ENCODE measurements at regions not wholly inside any gene's neighbourhood (a gene's known extent, or its start where the extent isn't known, plus 50 kb on each side); places are given as distances from the start of the nearest gene placed in this dataset.

- Histone ChIP-seq H3K4me3 (ENCODE audit: insufficient read depth in 1 of 2, low read depth in 1 of 2, low read length in 2 of 2) (no peak overlapping the region), H4K8ac (ENCODE audit: low read length) (no peak overlapping the region), H3K36me3 (ENCODE audit: control insufficient read depth in 1 of 2, insufficient read depth in 2 of 2, low read depth in 1 of 2, low read length in 2 of 2) (no peaks in the 10 kb centered on the region), H3K9ac (ENCODE audit: low read length) (no peak overlapping the region), H4K91ac (ENCODE audit: low read length) (no peak overlapping the region), H3K27me3 (ENCODE audit: control insufficient read depth in 1 of 2, insufficient read depth in 1 of 2, low read length in 2 of 2) (no peaks in the 10 kb centered on the region), H2BK12ac (ENCODE audit: low read length in 2 of 2) (no peak overlapping the region), H3K9me3 (ENCODE audit: control insufficient read depth, low read length) (no peaks in the 10 kb centered on the region), H3K23ac (ENCODE audit: low read length in 2 of 2) (no peak overlapping the region), H2BK5ac (ENCODE audit: low read depth, low read length, poor library complexity, severe bottlenecking) (no peak overlapping the region), H2AFZ (ENCODE audit: low read depth, low read length) (no peak overlapping the region), H3K4me2 (ENCODE audit: low read length, poor library complexity, severe bottlenecking) (no peak overlapping the region), H2AK5ac (ENCODE audit: low read length, severe bottlenecking) (no peak overlapping the region), H3K18ac (ENCODE audit: low read depth in 1 of 2, low read length in 2 of 2) (no peak overlapping the region), H2BK120ac (ENCODE audit: low read depth, low read length) (no peak overlapping the region), H3K27ac (ENCODE audit: low read length, poor library complexity, severe bottlenecking) (no peak overlapping the region), H3K4me1 (ENCODE audit: control insufficient read depth, insufficient read depth, low read depth, low read length) (no peaks in the 10 kb centered on the region), H3K14ac (ENCODE audit: low read length in 2 of 2) (no peak overlapping the region), H2BK15ac (ENCODE audit: low read depth, poor library complexity, severe bottlenecking) (no peak overlapping the region), H3K4ac (ENCODE audit: low read depth in 1 of 2, low read length in 2 of 2) (no peak overlapping the region), H3K79me1 (replicated peaks; ENCODE audit: low read length, poor library complexity, severe bottlenecking) (no peaks in the 10 kb centered on the region)
- WGBS = no CpG with 5 or more reads among the region's 1 CpG
- DNase-seq = no peak
Observed at GRCh38 chr2:220356076-220356475, 728.6 kb downstream of the SLC4A3 start.

GRCh38 chr2:220365023-220365422, 737.6 kb downstream of the SLC4A3 start:
- no peaks in the 10 kb centered on the region for H3K4me1 ChIP-seq (ENCODE audit: control insufficient read depth, insufficient read depth, low read depth, low read length)
- H3K14ac ChIP-seq (ENCODE audit: low read length in 2 of 2) = no peak overlapping the region
- no peak overlapping the region for H2BK5ac ChIP-seq (ENCODE audit: low read depth, low read length, poor library complexity, severe bottlenecking)
- no peaks in the 10 kb centered on the region for H3K9me3 ChIP-seq (ENCODE audit: control insufficient read depth, low read length)
- no peak overlapping the region for H4K8ac ChIP-seq (ENCODE audit: low read length)
- DNase-seq = no peak
- H3K23ac ChIP-seq (ENCODE audit: low read length in 2 of 2) = no peak overlapping the region
- H3K4ac ChIP-seq (ENCODE audit: low read depth in 1 of 2, low read length in 2 of 2) = no peak overlapping the region
- H3K27me3 ChIP-seq (ENCODE audit: control insufficient read depth in 1 of 2, insufficient read depth in 1 of 2, low read length in 2 of 2) = no peaks in the 10 kb centered on the region
- H4K91ac ChIP-seq (ENCODE audit: low read length) = no peak overlapping the region
- no peak overlapping the region for H2BK120ac ChIP-seq (ENCODE audit: low read depth, low read length)
- H3K27ac ChIP-seq (ENCODE audit: low read length, poor library complexity, severe bottlenecking) = no peak overlapping the region
- no peak overlapping the region for H3K4me2 ChIP-seq (ENCODE audit: low read length, poor library complexity, severe bottlenecking)
- WGBS = 60% methylated on average over 1 of the region's 2 CpGs
- no peaks in the 10 kb centered on the region for H3K36me3 ChIP-seq (ENCODE audit: control insufficient read depth in 1 of 2, insufficient read depth in 2 of 2, low read depth in 1 of 2, low read length in 2 of 2)
- no peak overlapping the region for H2AFZ ChIP-seq (ENCODE audit: low read depth, low read length)
- H3K18ac ChIP-seq (ENCODE audit: low read depth in 1 of 2, low read length in 2 of 2) = no peak overlapping the region
- no peak overlapping the region for H3K9ac ChIP-seq (ENCODE audit: low read length)
- H2BK12ac ChIP-seq (ENCODE audit: low read length in 2 of 2) = no peak overlapping the region
- H3K4me3 ChIP-seq (ENCODE audit: insufficient read depth in 1 of 2, low read depth in 1 of 2, low read length in 2 of 2) = no peak overlapping the region
- H3K79me1 ChIP-seq (replicated peaks; ENCODE audit: low read length, poor library complexity, severe bottlenecking) = no peaks in the 10 kb centered on the region
- H2BK15ac ChIP-seq (ENCODE audit: low read depth, poor library complexity, severe bottlenecking) = no peak overlapping the region
- H2AK5ac ChIP-seq (ENCODE audit: low read length, severe bottlenecking) = no peak overlapping the region

GRCh38 chr2:220366765-220367164, 739.3 kb downstream of the SLC4A3 start:
- H3K79me1 ChIP-seq (replicated peaks; ENCODE audit: low read length, poor library complexity, severe bottlenecking) = no peaks in the 10 kb centered on the region
- H2AK5ac ChIP-seq (ENCODE audit: low read length, severe bottlenecking) = no peak overlapping the region
- no CpG with 5 or more reads among the region's 1 CpG for WGBS
- no peak overlapping the region for H3K14ac ChIP-seq (ENCODE audit: low read length in 2 of 2)
- H3K18ac ChIP-seq (ENCODE audit: low read depth in 1 of 2, low read length in 2 of 2) = no peak overlapping the region
- H3K23ac ChIP-seq (ENCODE audit: low read length in 2 of 2) = no peak overlapping the region
- H2BK5ac ChIP-seq (ENCODE audit: low read depth, low read length, poor library complexity, severe bottlenecking) = no peak overlapping the region
- H3K9me3 ChIP-seq (ENCODE audit: control insufficient read depth, low read length) = no peaks in the 10 kb centered on the region
- H3K9ac ChIP-seq (ENCODE audit: low read length) = no peak overlapping the region
- no peak overlapping the region for H3K27ac ChIP-seq (ENCODE audit: low read length, poor library complexity, severe bottlenecking)
- no peak overlapping the region for H2BK12ac ChIP-seq (ENCODE audit: low read length in 2 of 2)
- no peak overlapping the region for H3K4ac ChIP-seq (ENCODE audit: low read depth in 1 of 2, low read length in 2 of 2)
- H3K36me3 ChIP-seq (ENCODE audit: control insufficient read depth in 1 of 2, insufficient read depth in 2 of 2, low read depth in 1 of 2, low read length in 2 of 2) = no peaks in the 10 kb centered on the region
- no peaks in the 10 kb centered on the region for H3K27me3 ChIP-seq (ENCODE audit: control insufficient read depth in 1 of 2, insufficient read depth in 1 of 2, low read length in 2 of 2)
- no peak overlapping the region for H2AFZ ChIP-seq (ENCODE audit: low read depth, low read length)
- no peak overlapping the region for H4K91ac ChIP-seq (ENCODE audit: low read length)
- no peak overlapping the region for H2BK120ac ChIP-seq (ENCODE audit: low read depth, low read length)
- H3K4me2 ChIP-seq (ENCODE audit: low read length, poor library complexity, severe bottlenecking) = no peak overlapping the region
- no peak for DNase-seq
- H3K4me3 ChIP-seq (ENCODE audit: insufficient read depth in 1 of 2, low read depth in 1 of 2, low read length in 2 of 2) = no peak overlapping the region
- H3K4me1 ChIP-seq (ENCODE audit: control insufficient read depth, insufficient read depth, low read depth, low read length) = no peaks in the 10 kb centered on the region
- no peak overlapping the region for H4K8ac ChIP-seq (ENCODE audit: low read length)
- no peak overlapping the region for H2BK15ac ChIP-seq (ENCODE audit: low read depth, poor library complexity, severe bottlenecking)

- no peak overlapping the region for H2BK12ac ChIP-seq (ENCODE audit: low read length in 2 of 2)
- no peak overlapping the region for H3K4ac ChIP-seq (ENCODE audit: low read depth in 1 of 2, low read length in 2 of 2)
- H3K4me3 ChIP-seq (ENCODE audit: insufficient read depth in 1 of 2, low read depth in 1 of 2, low read length in 2 of 2) = no peak overlapping the region
- no peak overlapping the region for H2BK5ac ChIP-seq (ENCODE audit: low read depth, low read length, poor library complexity, severe bottlenecking)
- no peak for DNase-seq
- H3K36me3 ChIP-seq (ENCODE audit: control insufficient read depth in 1 of 2, insufficient read depth in 2 of 2, low read depth in 1 of 2, low read length in 2 of 2) = no peaks in the 10 kb centered on the region
- H2BK15ac ChIP-seq (ENCODE audit: low read depth, poor library complexity, severe bottlenecking) = no peak overlapping the region
- H4K91ac ChIP-seq (ENCODE audit: low read length) = no peak overlapping the region
- H2AFZ ChIP-seq (ENCODE audit: low read depth, low read length) = no peak overlapping the region
- H3K4me2 ChIP-seq (ENCODE audit: low read length, poor library complexity, severe bottlenecking) = no peak overlapping the region
- no peak overlapping the region for H4K8ac ChIP-seq (ENCODE audit: low read length)
- H3K27ac ChIP-seq (ENCODE audit: low read length, poor library complexity, severe bottlenecking) = no peak overlapping the region
- H3K27me3 ChIP-seq (ENCODE audit: control insufficient read depth in 1 of 2, insufficient read depth in 1 of 2, low read length in 2 of 2) = no peaks in the 10 kb centered on the region
- no peak overlapping the region for H3K18ac ChIP-seq (ENCODE audit: low read depth in 1 of 2, low read length in 2 of 2)
- H2BK120ac ChIP-seq (ENCODE audit: low read depth, low read length) = no peak overlapping the region
- H3K4me1 ChIP-seq (ENCODE audit: control insufficient read depth, insufficient read depth, low read depth, low read length) = no peaks in the 10 kb centered on the region
- H3K79me1 ChIP-seq (replicated peaks; ENCODE audit: low read length, poor library complexity, severe bottlenecking) = no peaks in the 10 kb centered on the region
- no peak overlapping the region for H3K23ac ChIP-seq (ENCODE audit: low read length in 2 of 2)
- H3K14ac ChIP-seq (ENCODE audit: low read length in 2 of 2) = no peak overlapping the region
- H2AK5ac ChIP-seq (ENCODE audit: low read length, severe bottlenecking) = no peak overlapping the region
- H3K9me3 ChIP-seq (ENCODE audit: control insufficient read depth, low read length) = no peaks in the 10 kb centered on the region
- H3K9ac ChIP-seq (ENCODE audit: low read length) = no peak overlapping the region
Observed at GRCh38 chr2:220370764-220371163, 743.3 kb downstream of the SLC4A3 start.

Data from mesenchymal stem cell (in vitro differentiated cells and primary cell).